GM21515 (cell line): ENCODE measurements at regions not wholly inside any gene's neighbourhood (a gene's known extent, or its start where the extent isn't known, plus 50 kb on each side); places are given as distances from the start of the nearest gene placed in this dataset.
"Not testable (repeated sequence)": the region's sequence is repeated elsewhere in the genome, so short reads cannot be mapped to it uniquely, and the experiment has no call there.

Source experiments
- ATAC-seq: cut with Tn5 transposase; IDR thresholded peaks from one replicate; pipeline ENCODE4 v1.9.1; 2021; ENCODE audit not compliant: unreplicated experiment

DNA sequence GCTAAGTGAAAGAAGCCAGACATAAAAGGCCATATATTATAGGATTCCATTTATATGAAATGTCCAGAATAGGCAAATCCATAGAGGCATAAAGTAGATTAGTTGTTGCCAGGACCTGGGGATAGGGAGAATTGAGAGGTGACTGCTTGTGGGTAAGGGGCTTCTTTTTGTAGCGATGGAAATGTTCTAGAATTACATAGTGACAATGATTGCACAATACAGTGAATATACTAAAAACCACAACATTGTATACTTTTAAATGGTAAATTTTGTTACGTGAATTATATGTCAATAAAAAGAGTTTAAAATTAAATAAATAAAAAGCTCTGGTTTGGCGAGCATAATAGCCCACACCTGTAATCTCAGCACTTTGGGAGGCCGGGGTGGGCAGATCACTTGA, 486.8 kb downstream of the KLF12 start:
- no peak for ATAC-seq

DNA sequence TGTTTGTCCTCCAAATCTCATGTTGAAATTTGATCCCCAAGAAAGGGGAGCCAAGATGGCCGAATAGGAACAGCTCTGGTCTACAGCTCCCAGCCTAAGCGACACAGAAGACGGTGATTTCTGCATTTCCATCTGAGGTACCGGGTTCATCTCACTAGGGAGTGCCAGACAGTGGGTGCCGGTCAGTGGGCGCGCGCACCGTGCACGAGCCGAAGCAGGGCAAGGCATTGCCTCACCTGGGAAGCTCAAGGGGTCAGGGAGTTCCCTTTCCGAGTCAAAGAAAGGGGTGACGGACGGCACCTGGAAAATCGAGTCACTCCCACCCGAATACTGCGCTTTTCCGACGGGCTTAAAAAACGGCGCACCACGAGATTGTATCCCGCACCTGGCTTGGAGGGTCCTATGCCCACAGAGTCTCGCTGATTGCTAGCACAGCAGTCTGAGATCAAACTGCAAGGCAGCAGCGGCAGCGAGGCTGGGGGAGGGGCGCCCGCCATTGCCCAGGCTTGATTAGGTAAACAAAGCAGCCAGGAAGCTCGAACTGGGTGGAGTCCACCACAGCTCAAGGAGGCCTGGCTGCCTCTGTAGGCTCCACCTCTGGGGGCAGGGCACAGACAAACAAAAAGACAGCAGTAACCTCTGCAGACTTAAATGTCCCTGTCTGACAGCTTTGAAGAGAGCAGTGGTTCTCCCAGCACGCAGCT, 493.6 kb downstream of the KLF12 start:
- ATAC-seq, result not testable (repeated sequence)

DNA sequence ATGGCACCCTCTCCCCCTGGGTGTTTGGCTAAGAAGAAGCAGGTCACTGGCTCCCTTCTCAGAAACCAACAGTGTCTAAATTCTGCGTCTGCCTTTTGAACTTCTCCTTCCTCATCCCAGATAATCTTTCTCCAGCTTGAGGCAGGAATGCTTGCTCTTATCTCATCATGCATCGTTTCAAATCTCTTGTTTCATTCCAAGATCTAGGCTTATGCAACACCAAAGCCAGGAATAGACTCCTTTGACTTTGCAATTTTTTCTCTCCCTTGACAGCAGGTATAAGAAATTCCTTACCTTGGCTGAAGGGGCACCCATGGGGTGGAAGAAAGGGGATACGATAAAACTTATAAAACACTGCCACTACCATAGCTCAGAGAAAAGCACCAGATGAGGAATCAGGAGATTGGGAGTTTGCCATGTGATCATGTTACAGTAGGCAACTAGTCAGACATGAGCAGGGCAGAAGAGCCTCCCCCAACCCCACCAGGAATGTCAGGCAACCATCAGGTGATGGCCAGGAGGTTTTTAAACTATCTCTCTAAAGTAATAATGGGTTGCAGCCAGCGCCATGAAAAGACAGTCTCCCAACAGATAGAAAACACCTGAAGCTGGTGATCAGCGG, 498.9 kb downstream of the KLF12 start:
- no peak for ATAC-seq

DNA sequence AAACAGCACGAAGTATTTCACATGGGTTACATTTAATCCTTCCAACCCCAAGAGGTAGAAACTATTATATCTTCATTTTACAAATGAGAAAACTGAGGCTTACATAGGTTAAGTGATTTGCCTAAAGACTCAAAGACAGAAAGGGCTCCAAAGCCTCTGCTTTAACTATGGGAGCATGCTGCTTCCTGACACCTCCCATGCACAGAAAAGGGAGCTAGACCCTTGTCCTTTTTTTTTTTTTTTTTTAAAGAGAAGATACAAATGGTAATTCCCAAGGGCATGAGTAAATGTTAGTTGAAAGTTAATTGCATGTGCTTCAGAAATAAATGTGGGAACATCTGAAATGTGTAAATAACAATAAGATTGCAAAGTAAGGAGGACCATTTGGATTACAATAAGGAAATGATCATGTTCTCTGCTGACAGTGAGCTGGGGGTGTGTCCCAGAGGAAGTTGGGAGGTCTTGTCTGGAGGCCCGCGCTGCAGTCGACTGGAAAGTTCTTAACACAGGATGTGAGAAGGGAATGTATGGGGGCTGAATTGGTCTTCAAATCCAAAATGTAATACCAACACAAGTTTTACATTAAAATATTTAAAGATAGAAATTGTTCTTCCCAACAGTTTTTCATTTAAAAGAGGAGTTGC, 500.3 kb downstream of the KLF12 start:
- no peak for ATAC-seq

DNA sequence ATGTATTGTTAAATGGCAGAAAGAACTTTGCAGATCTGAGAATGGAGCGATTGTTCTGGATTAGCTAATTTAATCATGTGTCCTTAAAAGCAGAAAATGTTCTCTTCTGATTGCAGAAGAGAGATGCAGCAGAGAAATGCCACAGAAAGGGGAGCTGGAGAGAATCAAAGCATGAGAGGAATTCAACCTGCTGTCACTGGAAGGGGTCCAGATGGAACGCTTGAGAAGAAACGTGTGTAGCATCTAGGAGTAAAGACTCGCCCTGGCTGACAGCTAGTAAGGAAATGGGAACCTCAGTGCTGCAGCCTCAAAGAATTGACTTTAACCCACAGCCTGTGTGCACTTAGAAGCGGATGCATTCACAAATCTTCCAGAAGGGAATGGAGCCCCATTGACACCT, 502.8 kb downstream of the KLF12 start:
- ATAC-seq, result no peak

DNA sequence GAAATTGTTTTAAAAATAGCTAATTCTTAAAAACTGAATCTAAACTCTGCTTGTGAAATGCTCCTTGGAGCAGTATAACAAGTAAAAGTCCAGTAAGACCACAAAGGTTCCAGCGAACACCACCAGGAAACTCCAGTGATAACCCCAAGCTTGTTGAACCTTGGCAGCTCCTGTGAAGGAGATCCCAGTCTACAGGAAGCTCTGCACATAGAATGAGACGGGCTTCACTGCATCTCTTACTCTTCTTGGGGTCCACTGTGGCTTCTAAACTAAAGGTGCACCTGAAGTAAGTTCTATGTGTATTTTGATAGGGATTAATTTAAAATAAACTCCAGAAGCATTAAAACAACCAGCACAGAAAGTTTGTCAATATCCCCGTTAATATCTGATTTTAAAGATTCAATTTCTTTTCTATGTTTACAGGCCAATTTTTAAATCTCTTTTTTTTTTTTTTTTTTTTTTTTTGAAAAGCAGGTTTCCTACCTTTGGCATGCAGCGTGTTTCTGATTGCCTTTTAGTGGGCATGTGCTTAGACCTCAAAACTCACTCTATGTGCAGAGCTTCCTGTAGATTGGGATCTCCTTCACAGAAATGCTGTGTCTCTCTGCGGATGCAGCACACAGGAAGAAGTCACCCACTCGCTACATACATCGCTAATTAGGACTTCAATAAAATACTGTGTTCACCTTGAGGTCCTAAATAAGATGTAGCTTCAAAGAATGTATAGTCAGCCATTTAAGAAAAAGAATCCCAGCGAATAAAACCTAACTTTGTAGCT, 508.5 kb downstream of the KLF12 start:
- ATAC-seq, result no peak

DNA sequence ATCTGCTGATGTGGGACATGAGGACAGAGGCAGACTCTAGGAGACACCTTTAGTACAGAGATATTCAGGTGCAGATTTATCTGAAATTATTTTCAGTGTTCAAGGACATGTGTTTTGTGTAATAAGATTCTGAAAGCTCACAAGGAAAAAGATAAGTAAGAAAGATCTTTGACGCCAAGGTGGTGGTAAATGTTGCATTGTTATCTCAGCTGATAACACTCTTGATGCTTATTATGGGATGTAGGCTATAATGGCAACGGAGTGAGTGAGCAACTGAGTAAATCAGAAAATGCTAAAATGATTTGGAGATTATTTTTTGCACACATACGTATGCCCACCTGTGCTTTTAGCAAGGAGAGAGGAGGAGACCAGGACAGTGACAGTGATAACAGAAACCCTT, 510.9 kb downstream of the KLF12 start:
- ATAC-seq, result no peak

DNA sequence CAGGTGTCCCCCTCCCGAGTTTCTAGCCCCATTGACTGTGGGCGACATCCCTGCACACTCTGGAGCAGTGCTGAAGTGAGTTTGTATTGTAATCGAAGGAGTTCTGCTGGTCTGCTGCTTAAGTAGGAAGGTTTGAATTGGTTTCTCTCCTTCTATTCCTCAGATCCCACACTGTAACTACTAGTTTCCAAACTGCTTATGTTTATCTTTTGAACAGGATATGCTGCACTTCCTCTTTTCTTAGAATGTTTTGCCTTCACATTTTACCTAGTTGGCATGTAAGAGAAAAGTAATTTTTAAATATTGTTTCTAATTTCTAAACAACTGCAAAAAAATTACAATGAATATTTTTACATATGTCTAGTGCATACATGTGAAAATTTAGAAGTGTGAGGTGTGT, 511.8 kb downstream of the KLF12 start:
- ATAC-seq, result no peak

DNA sequence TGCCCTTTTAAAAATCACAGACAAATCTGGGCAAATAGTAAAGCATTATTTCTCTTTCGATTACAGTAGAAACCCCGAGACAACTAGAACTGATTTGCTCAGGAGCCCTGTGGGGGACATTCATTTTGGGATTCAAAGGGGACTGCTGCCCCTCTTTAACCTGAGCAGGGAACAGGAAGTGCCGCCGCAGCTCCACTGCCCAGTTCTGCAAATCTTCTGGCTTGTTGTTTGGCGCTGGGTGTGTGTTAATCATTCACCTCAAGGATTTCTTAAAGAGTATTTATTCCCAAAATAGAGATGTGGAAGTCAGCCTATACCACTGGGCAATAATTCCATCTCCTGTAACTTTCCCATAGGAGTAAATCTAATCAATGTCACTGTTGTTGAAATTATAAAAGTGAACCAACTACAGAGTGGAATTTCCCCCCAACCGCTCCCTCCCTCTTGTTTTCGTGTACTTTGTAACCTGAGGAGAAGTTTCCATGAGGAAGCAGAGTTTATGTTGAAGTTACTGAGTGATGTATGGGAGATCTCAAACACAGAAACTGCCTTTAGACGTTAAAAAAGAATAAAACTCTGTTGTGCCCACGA, 515.8 kb downstream of the KLF12 start:
- no peak for ATAC-seq

DNA sequence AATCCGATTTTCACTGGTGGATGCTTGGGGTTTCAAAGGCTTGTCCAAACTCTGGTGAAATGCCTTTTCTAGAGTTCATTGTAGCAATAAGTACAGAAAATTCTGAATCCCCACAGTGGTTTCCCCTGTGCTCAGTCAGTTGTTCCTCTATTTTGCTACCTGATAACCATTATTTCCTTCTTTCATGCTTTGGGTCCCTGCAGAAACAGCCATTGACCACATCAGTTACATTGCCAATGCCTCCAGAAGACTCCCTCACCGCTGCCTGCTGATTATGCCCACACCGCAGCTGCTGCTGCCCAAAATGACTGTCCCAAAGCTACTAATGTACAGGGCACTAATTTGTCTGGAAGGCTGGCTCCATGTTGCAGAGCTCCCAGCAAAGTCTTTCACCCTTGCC, 517.3 kb downstream of the KLF12 start:
- ATAC-seq, result no peak

DNA sequence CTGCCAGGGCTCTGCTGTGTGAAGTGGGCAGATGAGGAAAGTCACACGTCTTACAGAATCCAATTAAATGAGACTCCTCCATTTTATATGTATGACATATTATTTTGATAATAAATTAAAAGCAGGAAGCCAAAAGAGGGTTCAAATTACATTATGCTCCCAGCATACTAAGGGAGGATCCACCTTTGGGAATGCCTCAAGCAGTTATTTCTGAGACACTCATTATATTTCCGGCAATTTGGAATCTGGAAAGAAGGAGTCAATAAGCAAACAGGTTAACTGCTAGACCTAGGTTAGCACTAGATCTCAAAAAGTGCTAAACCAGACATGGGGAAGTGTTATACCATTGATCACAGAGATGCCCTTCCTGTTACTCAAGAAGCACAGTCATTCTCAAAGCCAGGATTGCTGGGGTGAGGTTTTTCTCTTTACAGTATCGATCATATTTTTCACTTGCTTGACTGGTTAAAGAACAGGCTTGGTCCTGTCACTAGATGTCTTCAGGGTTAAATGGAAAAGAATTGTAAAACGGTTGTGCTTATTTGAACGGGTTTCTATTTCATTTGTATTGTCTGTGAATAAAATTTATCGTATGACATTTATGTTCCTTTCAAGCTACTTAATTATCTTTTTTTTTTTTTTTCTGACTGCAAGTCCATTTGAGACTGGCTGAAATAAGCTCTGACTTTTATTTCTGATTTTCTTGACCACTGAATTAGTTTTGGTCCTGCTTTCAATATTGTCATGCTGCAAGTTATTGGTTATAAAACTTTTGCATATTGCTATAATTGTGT, 523.2 kb downstream of the KLF12 start:
- ATAC-seq, result no peak

DNA sequence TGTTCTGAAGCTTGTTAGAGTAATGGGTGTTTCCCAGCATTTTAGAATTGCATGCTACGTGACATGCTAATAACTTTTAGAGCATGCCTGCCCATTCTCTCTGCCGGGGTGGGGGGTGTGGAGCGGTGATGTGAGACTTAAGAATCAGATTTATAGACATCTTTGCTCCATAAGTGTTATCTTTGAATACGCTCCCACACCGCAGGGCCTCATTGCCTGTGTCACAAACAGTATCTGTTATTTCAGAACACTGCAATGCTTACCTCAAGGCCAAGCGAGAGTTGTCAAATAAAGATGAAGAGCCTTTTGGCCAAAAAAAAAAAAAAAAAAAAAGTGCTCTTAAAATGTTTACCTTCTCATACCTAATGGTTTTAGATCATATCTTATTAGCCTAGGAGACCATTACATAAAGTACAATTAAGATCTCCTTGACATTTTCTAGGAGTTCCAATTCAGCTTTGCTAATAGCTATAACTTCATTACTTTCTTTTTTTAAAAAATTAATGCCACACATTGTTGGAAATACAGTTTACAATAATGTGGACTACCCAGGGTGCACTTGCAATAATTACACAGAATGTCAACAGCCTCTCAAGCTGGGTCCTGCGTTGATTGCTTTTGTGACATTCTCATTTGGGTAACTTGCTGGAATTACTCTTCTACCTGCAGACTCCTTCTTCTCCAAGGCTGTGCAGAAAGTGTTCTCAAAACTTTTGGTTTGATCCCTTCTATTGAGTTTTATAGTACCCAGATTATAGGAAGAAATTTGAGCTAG, 525.3 kb downstream of the KLF12 start:
- no peak for ATAC-seq

DNA sequence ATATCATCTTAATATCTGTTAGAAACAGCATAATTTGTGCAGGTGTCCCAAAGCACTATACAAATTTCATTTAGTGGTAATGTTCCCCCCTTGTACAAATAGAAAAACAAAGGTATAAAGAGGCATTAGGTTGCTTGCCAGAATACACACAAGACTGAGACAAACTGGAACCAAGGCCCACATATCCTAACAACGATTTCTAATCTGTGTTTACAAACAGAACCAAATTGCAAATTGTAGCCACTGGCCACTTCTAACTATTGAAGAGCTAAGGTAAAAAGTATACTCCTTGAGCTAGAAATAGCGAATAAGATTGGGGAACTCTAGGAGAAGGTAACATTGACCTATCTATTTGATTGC, 526.1 kb downstream of the KLF12 start:
- ATAC-seq, result no peak

DNA sequence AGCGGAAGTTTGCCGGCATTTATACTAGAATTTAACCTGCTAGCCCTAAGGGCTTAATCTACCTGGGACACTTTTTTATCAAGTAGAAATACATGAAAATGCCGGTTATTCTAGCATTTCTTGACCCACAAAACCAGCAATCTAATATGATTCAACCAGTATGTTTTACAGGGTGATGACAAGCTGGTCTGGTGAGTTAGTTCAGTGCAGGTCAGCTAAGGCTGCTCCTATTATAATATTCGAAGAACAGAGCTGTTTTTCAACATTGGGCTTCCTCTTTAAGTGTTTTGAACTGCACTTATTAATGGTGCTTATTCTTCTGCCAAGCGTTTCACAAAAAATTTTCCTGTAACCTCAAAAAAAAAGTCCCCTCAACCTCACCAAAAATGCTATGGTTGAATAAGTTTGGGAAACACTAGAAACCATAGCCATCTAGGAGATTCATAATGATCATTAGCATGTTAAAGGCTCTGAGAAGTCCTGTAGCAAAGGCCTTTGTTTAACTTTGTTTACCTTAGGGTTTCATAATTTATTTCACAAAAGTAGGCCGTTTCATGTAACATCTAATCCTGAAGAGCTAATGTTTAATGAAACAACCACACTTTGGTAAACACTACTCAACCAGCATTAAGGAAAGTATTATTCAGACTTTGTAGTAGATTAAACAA, 526.6 kb downstream of the KLF12 start:
- no peak for ATAC-seq

DNA sequence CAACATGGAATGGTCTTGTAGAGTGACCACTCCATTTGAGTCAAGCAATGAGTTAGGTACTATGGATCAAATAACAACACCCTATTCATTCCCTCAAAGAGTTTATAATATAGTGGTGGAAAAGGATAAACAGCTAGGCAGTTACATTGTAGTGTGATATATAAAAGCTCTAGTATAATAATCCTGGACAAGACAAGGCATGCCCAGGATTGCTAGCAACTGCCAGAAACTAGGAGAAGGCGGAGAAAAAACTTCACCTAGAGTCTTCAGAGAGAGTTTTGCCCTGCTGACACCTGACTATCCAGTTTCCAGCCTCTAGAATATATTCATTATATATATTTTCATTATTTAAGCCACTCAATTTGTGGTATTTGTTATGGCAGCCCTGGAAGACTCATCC, 530.6 kb downstream of the KLF12 start:
- ATAC-seq, result no peak

DNA sequence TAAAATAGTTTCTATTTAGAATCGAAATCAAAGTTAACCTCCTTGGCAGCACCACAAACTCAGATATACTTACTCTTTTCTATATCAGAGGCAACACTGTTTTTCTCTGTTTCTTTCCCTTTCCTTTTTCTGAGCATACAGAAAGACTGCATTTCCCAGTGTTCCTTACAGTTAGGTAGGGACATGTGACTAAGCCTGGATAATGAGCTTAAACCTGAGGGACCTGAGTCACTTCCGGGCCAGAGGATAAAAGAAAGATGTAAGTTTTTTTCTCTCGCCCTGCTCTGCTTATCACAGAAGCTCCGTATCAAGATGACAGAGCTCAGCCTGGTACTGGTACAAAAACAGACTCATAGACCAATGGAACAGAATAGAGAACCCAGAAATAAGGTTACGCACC, 531.9 kb downstream of the KLF12 start:
- no peak for ATAC-seq

DNA sequence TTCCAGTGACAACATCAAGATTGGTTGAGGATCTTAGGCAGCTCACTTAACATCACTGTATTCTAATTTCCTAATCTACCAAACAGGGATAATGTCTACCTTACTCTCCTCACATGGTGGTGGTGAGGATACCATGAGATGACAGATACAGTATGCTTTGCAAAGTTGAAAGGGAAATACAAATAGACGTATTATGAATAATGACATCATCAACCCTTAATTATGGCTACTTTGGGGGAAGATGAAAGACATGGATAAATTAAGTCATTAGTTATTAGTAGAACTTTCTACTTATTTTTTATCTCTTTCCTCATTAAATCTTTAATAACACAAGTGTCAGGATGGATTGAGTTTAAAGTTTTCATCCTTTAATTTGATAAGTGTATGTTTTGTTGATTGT, 532.5 kb downstream of the KLF12 start:
- no peak for ATAC-seq

DNA sequence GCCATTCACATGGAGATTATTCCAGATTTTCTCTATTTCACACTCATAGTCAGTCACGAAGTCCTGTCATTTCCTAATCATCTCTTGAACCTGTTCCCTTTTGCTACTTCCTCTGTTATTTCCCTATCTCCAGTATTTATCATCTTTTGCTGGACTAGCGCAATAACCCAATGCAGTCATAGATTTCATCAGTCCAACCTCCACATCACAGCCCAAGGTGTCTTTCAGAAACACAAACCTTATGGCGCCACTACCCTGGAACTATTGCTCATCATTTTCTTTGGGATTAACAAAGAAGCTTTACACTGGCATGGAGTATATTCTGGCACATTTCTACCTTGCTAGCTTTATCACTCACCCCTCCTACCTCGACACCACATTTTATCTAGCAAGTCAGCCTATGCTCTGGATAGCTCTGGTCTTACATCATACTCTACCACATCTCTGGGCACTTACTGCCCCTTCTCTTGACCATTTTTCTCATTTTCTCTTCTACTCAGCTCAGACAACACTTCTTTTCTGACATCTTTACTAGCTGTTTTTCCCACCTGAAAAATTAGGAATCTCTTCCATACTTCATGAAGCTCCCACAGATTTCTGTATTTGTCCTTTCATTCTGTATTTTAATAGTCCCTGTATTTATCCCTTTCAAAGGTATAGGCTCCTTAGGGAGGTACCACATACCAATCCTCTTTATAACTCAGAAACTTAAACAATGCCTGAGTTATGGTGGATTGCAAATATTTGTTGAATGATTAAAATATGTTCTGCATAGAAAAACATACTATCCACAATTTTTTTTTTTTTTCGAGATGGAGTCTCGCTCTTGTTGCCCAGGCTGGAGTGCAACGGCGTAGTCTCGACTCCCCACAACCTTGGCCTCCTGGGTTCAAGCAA, 534.7 kb downstream of the KLF12 start:
- no peak for ATAC-seq
